ENCODE measurements at regions not wholly inside any gene's neighbourhood (a gene's known extent, or its start where the extent isn't known, plus 50 kb on each side); places are given as distances from the start of the nearest gene placed in this dataset.

GRCh38 chr11:106276126-106276525 lies 198.7 kb downstream of the AASDHPPT start:
- no peaks in the 10 kb centered on the region for H3K4me1 ChIP-seq (ENCODE audit: insufficient read depth)
- H3K27ac ChIP-seq (ENCODE audit: low read depth): no peak overlapping the region
- H3K36me3 ChIP-seq (ENCODE audit: insufficient read depth): no peaks in the 10 kb centered on the region
- DNase-seq (ENCODE audit: extremely low spot score): no peak
- H3K4me3 ChIP-seq (ENCODE audit: low read depth, low read length): no peak overlapping the region

GRCh38 chr11:106276859-106277436 lies 199.5 kb downstream of the AASDHPPT start:
- Histone ChIP-seq H3K36me3 (ENCODE audit: insufficient read depth) (no peaks in the 10 kb centered on the region), H3K4me3 (ENCODE audit: low read depth, low read length) (no peak overlapping the region), H3K27ac (ENCODE audit: low read depth) (no peak overlapping the region), H3K4me1 (ENCODE audit: insufficient read depth) (no peaks in the 10 kb centered on the region)
- DNase-seq (ENCODE audit: extremely low spot score): no peak
- WGBS: 64% methylated on average over 2 of the region's 2 CpGs

GRCh38 chr11:106277484-106277883 lies 200.0 kb downstream of the AASDHPPT start:
- no peaks in the 10 kb centered on the region for H3K4me1 ChIP-seq (ENCODE audit: insufficient read depth)
- H3K27ac ChIP-seq (ENCODE audit: low read depth): no peak overlapping the region
- DNase-seq (ENCODE audit: extremely low spot score): no peak
- no peaks in the 10 kb centered on the region for H3K36me3 ChIP-seq (ENCODE audit: insufficient read depth)
- no peak overlapping the region for H3K4me3 ChIP-seq (ENCODE audit: low read depth, low read length)

GRCh38 chr11:106278391-106278790 lies 200.9 kb downstream of the AASDHPPT start:
- Histone ChIP-seq H3K4me1 (ENCODE audit: insufficient read depth) (no peaks in the 10 kb centered on the region), H3K36me3 (ENCODE audit: insufficient read depth) (no peaks in the 10 kb centered on the region), H3K4me3 (ENCODE audit: low read depth, low read length) (no peak overlapping the region), H3K27ac (ENCODE audit: low read depth) (no peak overlapping the region)
- no peak for DNase-seq (ENCODE audit: extremely low spot score)

GRCh38 chr11:106280036-106280435 lies 202.6 kb downstream of the AASDHPPT start:
- Histone ChIP-seq H3K36me3 (ENCODE audit: insufficient read depth) (no peaks in the 10 kb centered on the region), H3K4me3 (ENCODE audit: low read depth, low read length) (no peak overlapping the region), H3K4me1 (ENCODE audit: insufficient read depth) (no peaks in the 10 kb centered on the region), H3K27ac (ENCODE audit: low read depth) (no peak overlapping the region)
- WGBS: 36% methylated on average over 1 of the region's 1 CpG
- DNase-seq (ENCODE audit: extremely low spot score): no peak

- H3K27ac ChIP-seq (ENCODE audit: low read depth): no peak overlapping the region
- no peak overlapping the region for H3K4me3 ChIP-seq (ENCODE audit: low read depth, low read length)
- no peaks in the 10 kb centered on the region for H3K36me3 ChIP-seq (ENCODE audit: insufficient read depth)
- 92% methylated on average over 3 of the region's 3 CpGs for WGBS
- DNase-seq (ENCODE audit: extremely low spot score): no peak
- no peaks in the 10 kb centered on the region for H3K4me1 ChIP-seq (ENCODE audit: insufficient read depth)
Measured at GRCh38 chr11:106281455-106282173, 204.2 kb downstream of the AASDHPPT start.

- H3K36me3 ChIP-seq (ENCODE audit: insufficient read depth): no peaks in the 10 kb centered on the region
- DNase-seq (ENCODE audit: extremely low spot score): no peak
- 68% methylated on average over 3 of the region's 3 CpGs for WGBS
- H3K27ac ChIP-seq (ENCODE audit: low read depth): no peak overlapping the region
- H3K4me1 ChIP-seq (ENCODE audit: insufficient read depth): no peaks in the 10 kb centered on the region
- no peak overlapping the region for H3K4me3 ChIP-seq (ENCODE audit: low read depth, low read length)
Measured at GRCh38 chr11:106286881-106287504, 209.5 kb downstream of the AASDHPPT start.

- H3K4me3 ChIP-seq (ENCODE audit: low read depth, low read length): no peak overlapping the region
- no peak for DNase-seq (ENCODE audit: extremely low spot score)
- 85% methylated on average over 3 of the region's 3 CpGs for WGBS
- H3K36me3 ChIP-seq (ENCODE audit: insufficient read depth): no peaks in the 10 kb centered on the region
- no peak overlapping the region for H3K27ac ChIP-seq (ENCODE audit: low read depth)
- no peaks in the 10 kb centered on the region for H3K4me1 ChIP-seq (ENCODE audit: insufficient read depth)
Measured at GRCh38 chr11:106288057-106288456, 210.6 kb downstream of the AASDHPPT start.

- H3K36me3 ChIP-seq (ENCODE audit: insufficient read depth): no peaks in the 10 kb centered on the region
- H3K27ac ChIP-seq (ENCODE audit: low read depth): no peak overlapping the region
- DNase-seq (ENCODE audit: extremely low spot score): no peak
- 75% methylated on average over 1 of the region's 1 CpG for WGBS
- no peak overlapping the region for H3K4me3 ChIP-seq (ENCODE audit: low read depth, low read length)
- H3K4me1 ChIP-seq (ENCODE audit: insufficient read depth): no peaks in the 10 kb centered on the region
Measured at GRCh38 chr11:106288822-106289387, 211.4 kb downstream of the AASDHPPT start.

- no peaks in the 10 kb centered on the region for H3K36me3 ChIP-seq (ENCODE audit: insufficient read depth)
- WGBS: 88% methylated on average over 3 of the region's 3 CpGs
- H3K4me1 ChIP-seq (ENCODE audit: insufficient read depth): no peaks in the 10 kb centered on the region
- H3K27ac ChIP-seq (ENCODE audit: low read depth): no peak overlapping the region
- no peak for DNase-seq (ENCODE audit: extremely low spot score)
- no peak overlapping the region for H3K4me3 ChIP-seq (ENCODE audit: low read depth, low read length)
Measured at GRCh38 chr11:106292526-106292925, 215.1 kb downstream of the AASDHPPT start.

GRCh38 chr11:106295974-106296373 lies 218.5 kb downstream of the AASDHPPT start:
- no peak overlapping the region for H3K27ac ChIP-seq (ENCODE audit: low read depth)
- no peaks in the 10 kb centered on the region for H3K36me3 ChIP-seq (ENCODE audit: insufficient read depth)
- no peak for DNase-seq (ENCODE audit: extremely low spot score)
- no peak overlapping the region for H3K4me3 ChIP-seq (ENCODE audit: low read depth, low read length)
- no peaks in the 10 kb centered on the region for H3K4me1 ChIP-seq (ENCODE audit: insufficient read depth)

GRCh38 chr11:106302416-106302815 lies 225.0 kb downstream of the AASDHPPT start:
- WGBS: 88% methylated on average over 2 of the region's 2 CpGs
- no peak overlapping the region for H3K4me3 ChIP-seq (ENCODE audit: low read depth, low read length)
- DNase-seq (ENCODE audit: extremely low spot score): no peak

GRCh38 chr11:106304274-106304673 lies 226.8 kb downstream of the AASDHPPT start:
- no peak overlapping the region for H3K27ac ChIP-seq (ENCODE audit: low read depth)
- DNase-seq (ENCODE audit: extremely low spot score): no peak

More at GRCh38 chr11:106302416-106302815, 225.0 kb downstream of the AASDHPPT start:
- Histone ChIP-seq H3K36me3 (ENCODE audit: insufficient read depth) (no peaks in the 10 kb centered on the region), H3K4me1 (ENCODE audit: insufficient read depth) (no peaks in the 10 kb centered on the region), H3K27ac (ENCODE audit: low read depth) (no peak overlapping the region)

GRCh38 chr11:106305458-106305857 lies 228.0 kb downstream of the AASDHPPT start:
- no peaks in the 10 kb centered on the region for H3K4me1 ChIP-seq (ENCODE audit: insufficient read depth)
- no peaks in the 10 kb centered on the region for H3K36me3 ChIP-seq (ENCODE audit: insufficient read depth)
- 92% methylated on average over 1 of the region's 1 CpG for WGBS
- no peak overlapping the region for H3K4me3 ChIP-seq (ENCODE audit: low read depth, low read length)
- no peak for DNase-seq (ENCODE audit: extremely low spot score)
- H3K27ac ChIP-seq (ENCODE audit: low read depth): no peak overlapping the region

More at GRCh38 chr11:106304274-106304673, 226.8 kb downstream of the AASDHPPT start:
- Histone ChIP-seq H3K4me3 (ENCODE audit: low read depth, low read length) (no peak overlapping the region), H3K4me1 (ENCODE audit: insufficient read depth) (no peaks in the 10 kb centered on the region), H3K36me3 (ENCODE audit: insufficient read depth) (no peaks in the 10 kb centered on the region)

Data from urinary bladder (tissue), 3 donors.